ENCODE measurements at regions not wholly inside any gene's neighbourhood (a gene's known extent, or its start where the extent isn't known, plus 50 kb on each side); places are given as distances from the start of the nearest gene placed in this dataset.

GRCh38 chr22:44616882-44617655 is 84.9 kb upstream of the PRR5 start:
- in situ Hi-C loops (cut with HindIII; ENCODE audit: low sequenced_read_pairs): no loop called here
- DNase-seq (ENCODE audit: low spot score): no peak

GRCh38 chr22:44616461-44616860 is 85.5 kb upstream of the PRR5 start:
- in situ Hi-C loops (cut with HindIII; ENCODE audit: low sequenced_read_pairs): no loop called here
- no peak for DNase-seq (ENCODE audit: low spot score)

GRCh38 chr22:44615602-44616180 is 86.3 kb upstream of the PRR5 start:
- no peak for DNase-seq (ENCODE audit: low spot score)
- in situ Hi-C loops (cut with HindIII; ENCODE audit: low sequenced_read_pairs): no loop called here

- in situ Hi-C loops (cut with HindIII; ENCODE audit: low sequenced_read_pairs): no loop called here
- DNase-seq (ENCODE audit: low spot score): no peak
Observed at GRCh38 chr22:44615146-44615545, 86.9 kb upstream of the PRR5 start.

- in situ Hi-C loops (cut with HindIII; ENCODE audit: low sequenced_read_pairs): no loop called here
- DNase-seq (ENCODE audit: low spot score): no peak
Observed at GRCh38 chr22:44613196-44613595, 88.8 kb upstream of the PRR5 start.

DNA sequence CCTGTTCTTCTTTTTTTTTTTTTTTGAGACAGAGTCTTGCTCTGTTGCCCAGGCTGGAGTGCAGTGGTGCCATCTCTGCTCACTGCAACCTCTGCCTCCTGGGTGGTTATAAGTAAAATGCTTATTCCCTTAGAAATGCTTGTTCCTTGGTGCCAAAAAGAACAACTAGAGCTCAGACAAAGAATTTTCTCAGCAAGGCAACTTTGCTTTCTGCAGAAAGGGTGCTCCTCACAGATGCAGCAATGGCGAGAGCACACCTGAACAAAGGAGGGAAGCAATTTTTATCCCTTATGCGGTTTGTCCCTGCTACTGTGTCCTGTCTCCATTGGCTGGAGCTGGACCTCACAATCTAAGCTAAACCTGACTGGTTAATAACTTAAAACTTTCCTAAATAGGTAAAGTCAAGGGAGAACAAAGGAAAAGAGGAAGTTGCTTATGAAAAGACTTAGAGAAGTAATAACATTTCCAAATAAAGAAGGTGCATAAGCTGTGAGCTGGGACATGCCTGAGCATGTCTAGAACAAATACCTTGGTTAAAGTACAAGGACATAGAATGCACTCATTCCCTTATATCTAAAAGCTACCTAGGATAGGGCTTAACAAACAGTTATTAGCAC is 90.0 kb upstream of the PRR5 start:
- in situ Hi-C loops (cut with HindIII; ENCODE audit: low sequenced_read_pairs): no loop called here
- DNase-seq (ENCODE audit: low spot score): no peak

GRCh38 chr22:44610071-44610470 is 91.9 kb upstream of the PRR5 start:
- in situ Hi-C loops (cut with HindIII; ENCODE audit: low sequenced_read_pairs): no loop called here
- no peak for DNase-seq (ENCODE audit: low spot score)

- DNase-seq (ENCODE audit: low spot score): no peak
- in situ Hi-C loops (cut with HindIII; ENCODE audit: low sequenced_read_pairs): no loop called here
Observed at GRCh38 chr22:44609400-44609988, 92.5 kb upstream of the PRR5 start.

DNA sequence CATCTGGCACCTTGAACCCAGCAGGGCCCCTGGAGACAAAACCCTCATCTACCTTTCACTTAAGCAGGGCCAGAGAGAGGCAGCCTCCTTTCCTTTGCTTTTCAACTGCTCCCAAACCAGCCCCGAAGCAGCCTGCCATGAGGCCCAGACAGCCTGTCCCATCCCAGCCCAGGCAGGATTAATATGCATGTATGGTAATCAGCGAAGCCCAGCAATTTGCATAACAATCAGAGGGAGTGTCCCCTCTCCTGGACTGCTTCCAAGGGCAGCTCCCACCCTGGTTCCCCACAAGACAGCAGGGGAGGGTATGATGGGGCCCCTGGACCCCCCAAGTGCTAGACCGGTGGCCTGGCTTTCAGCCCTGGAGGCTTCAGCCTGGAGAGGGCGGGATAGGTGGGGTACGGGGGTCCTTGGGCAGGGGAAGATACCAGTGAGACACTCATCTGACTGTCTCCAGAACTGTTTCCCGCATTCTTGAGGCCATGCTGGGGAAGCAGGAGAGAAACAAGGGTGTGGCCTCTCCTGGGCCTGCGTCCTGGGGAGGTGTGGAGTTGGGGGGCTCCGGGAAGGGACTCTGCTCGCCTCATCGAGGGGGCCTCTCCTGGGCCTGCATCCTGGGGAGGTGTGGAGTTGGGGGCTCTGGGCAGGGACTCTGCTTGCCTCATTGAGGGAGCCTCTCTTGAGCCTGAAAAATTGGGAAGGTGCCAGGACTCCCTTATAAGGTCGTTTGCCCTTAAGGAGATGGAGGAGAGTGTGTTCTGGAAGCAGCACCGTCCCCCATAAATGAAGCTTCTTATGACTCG is 93.2 kb upstream of the PRR5 start:
- no peak for DNase-seq (ENCODE audit: low spot score)
- in situ Hi-C loops (cut with HindIII; ENCODE audit: low sequenced_read_pairs): no loop called here

GRCh38 chr22:44606126-44606525 is 95.9 kb upstream of the PRR5 start:
- in situ Hi-C loops (cut with HindIII; ENCODE audit: low sequenced_read_pairs): no loop called here
- no peak for DNase-seq (ENCODE audit: low spot score)

DNA sequence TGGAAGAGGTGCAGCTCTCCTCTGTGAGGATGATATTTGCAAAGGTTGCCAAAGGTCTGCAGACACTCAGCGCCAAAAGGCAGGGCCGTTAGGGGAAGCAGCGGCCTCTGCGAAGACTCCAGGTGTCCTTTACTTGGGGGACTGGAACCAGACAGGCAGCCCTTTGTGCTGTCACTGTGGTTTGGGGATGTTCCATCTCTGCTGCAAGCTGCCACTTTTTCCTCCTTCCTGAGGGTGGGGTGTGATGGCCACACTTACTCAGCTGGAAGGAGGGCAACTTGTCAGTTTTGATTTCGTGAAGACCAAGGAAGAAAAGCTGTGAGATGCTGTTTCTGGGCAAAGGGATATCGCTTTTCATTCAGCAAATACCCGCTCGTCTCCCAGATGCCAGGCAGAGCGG is 96.5 kb upstream of the PRR5 start:
- DNase-seq (ENCODE audit: low spot score): no peak
- in situ Hi-C loops (cut with HindIII; ENCODE audit: low sequenced_read_pairs): no loop called here

DNA sequence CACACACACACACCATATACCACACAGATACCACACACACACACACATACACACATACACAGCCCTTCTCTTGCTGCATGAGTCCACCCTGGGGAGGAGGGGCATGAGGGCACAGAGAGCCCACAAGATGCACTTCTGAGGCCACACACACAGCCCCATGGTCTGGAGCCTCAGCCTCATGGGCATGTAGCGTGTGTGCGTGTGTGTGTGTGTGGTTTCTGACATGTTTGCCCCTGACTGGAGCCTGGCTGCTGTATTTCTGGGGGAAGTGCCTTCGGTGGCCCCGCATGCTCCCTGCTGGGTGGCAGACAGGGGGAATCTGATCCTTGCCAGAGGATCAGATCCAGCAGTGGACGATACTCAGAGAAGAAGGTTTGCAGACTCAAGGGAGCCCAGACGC is 97.0 kb upstream of the PRR5 start:
- no peak for DNase-seq (ENCODE audit: low spot score)
- in situ Hi-C loops (cut with HindIII; ENCODE audit: low sequenced_read_pairs): no loop called here

DNA sequence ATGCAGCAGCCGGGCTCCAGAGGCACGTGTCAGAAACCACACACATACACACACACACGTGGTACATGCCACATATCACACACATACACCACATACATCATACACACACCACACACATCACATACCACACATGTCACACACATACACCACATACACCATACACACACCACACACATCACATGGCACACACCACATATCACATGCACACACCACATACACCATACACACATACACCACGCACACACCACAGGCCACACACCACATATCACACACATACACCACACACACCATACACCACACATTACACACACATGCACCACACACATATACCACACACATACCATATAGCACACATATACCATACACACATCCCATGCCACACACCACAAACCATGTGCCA is 97.5 kb upstream of the PRR5 start:
- in situ Hi-C loops (cut with HindIII; ENCODE audit: low sequenced_read_pairs): no loop called here
- no peak for DNase-seq (ENCODE audit: low spot score)

GRCh38 chr22:44603767-44604166 is 98.2 kb upstream of the PRR5 start:
- no peak for DNase-seq (ENCODE audit: low spot score)
- in situ Hi-C loops (cut with HindIII; ENCODE audit: low sequenced_read_pairs): no loop called here

DNA sequence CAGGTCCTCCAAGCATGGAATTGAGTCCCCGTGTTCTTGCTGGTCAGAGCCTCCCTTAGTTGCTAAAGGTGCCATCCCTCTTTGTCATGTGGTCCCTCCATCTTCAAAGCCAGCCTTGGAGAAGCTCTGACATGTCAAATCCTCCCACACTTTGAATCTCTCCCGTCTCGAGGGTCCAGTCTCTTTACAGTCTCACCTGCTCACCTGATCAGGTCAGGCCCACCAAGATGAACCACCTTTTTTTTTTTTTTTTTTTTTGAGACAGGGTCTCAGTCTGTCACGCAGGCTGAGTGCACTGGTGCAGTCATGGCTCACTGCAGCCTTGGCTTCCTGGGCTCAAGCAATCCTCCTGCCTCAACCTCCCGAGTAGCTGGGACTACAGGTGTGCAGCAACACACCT is 100.3 kb upstream of the PRR5 start:
- in situ Hi-C loops (cut with HindIII; ENCODE audit: low sequenced_read_pairs): no loop called here
- DNase-seq (ENCODE audit: low spot score): no peak

DNA sequence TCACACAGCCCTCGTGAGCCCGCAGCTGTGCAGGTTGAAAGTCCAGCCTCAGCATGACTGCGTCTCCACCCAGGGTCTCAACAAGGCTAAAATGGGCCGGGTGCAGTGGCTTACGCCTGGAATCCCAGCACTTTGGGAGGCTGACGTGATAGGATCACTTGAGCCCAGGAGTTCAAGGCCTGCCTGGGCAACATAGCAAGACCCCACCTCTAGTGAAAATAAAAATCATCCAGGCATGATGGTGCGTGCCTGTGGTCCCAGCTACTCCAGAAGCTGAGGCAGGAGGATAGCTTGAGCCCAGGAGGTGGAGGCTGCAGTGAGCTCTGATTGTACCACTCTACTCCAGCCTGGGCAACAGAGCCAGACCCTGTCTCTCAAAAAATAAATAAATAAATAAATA is 100.8 kb upstream of the PRR5 start:
- DNase-seq (ENCODE audit: low spot score): no peak
- in situ Hi-C loops (cut with HindIII; ENCODE audit: low sequenced_read_pairs): no loop called here

GRCh38 chr22:44600207-44600785 is 101.7 kb upstream of the PRR5 start:
- DNase-seq (ENCODE audit: low spot score): no peak
- in situ Hi-C loops (cut with HindIII; ENCODE audit: low sequenced_read_pairs): no loop called here

GRCh38 chr22:44599500-44600140 is 101.6 kb upstream of the RTL6 start:
- no peak for DNase-seq (ENCODE audit: low spot score)
- in situ Hi-C loops (cut with HindIII; ENCODE audit: low sequenced_read_pairs): no loop called here

- in situ Hi-C loops (cut with HindIII; ENCODE audit: low sequenced_read_pairs): no loop called here
Observed at GRCh38 chr22:44599084-44599483, 101.1 kb upstream of the RTL6 start.

More at GRCh38 chr22:44599084-44599483, 101.1 kb upstream of the RTL6 start:
- DNase-seq (ENCODE audit: low spot score): no peak
